ENCODE measurements at regions not wholly inside any gene's neighbourhood (a gene's known extent, or its start where the extent isn't known, plus 50 kb on each side); places are given as distances from the start of the nearest gene placed in this dataset.

DNA sequence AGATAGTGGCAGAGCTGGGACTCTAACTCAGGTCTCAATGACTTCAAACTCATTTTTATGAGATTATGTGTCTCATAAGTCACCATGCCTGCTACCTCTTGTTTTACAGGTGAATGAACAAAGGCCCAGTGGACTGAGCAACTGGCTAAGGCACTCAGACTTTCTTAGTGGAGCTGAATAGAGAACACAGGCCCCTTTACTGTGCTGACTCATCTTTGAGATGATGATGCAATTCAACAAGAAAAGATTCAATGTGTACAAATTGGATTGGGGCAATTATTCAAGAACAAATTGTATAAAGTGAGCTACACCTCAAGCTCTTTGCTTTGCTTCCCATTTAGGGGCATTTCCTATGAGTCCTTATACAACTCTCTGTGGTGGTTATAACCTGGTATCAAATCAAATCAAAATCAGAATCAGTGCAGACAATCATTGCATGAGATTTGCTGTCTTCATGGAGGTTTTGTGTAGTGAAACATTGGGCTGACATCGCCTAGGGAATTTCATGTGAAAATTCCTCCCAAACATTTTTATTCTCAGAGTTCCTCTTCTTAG, 84.3 kb upstream of the PPP2R2B start:
- intact Hi-C loops (cut with micrococcal nuclease), result loop anchor here (10.0 kb wide), 1 partner anchor 412 kb away; no protein-coding TSS in a partner anchor
- TF ChIP-seq, protein P1, sequence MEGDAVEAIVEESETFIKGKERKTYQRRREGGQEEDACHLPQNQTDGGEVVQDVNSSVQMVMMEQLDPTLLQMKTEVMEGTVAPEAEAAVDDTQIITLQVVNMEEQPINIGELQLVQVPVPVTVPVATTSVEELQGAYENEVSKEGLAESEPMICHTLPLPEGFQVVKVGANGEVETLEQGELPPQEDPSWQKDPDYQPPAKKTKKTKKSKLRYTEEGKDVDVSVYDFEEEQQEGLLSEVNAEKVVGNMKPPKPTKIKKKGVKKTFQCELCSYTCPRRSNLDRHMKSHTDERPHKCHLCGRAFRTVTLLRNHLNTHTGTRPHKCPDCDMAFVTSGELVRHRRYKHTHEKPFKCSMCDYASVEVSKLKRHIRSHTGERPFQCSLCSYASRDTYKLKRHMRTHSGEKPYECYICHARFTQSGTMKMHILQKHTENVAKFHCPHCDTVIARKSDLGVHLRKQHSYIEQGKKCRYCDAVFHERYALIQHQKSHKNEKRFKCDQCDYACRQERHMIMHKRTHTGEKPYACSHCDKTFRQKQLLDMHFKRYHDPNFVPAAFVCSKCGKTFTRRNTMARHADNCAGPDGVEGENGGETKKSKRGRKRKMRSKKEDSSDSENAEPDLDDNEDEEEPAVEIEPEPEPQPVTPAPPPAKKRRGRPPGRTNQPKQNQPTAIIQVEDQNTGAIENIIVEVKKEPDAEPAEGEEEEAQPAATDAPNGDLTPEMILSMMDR (conservative IDR thresholded peaks at IDR 0.05; ENCODE audit: low read depth, low read length), result no peak
- TF ChIP-seq EZH2 (IDR thresholded peaks at IDR 0.05; ENCODE audit: low read length, unreplicated experiment) (no peak), EZH2phosphoT487 (IDR thresholded peaks at IDR 0.05; ENCODE audit: borderline replicate concordance, low read length) (no peak)
- Histone ChIP-seq H3K4me2 (ENCODE audit: low read length) (no peak overlapping the region), H3K9ac (ENCODE audit: low read length) (no peak overlapping the region), H3F3A (ENCODE audit: low read length, unreplicated experiment) (no peaks in the 10 kb centered on the region), H3K9me2 (replicated peaks; ENCODE audit: low read length) (no peaks in the 10 kb centered on the region), H3K27me3 (ENCODE audit: low read length) (no peaks in the 10 kb centered on the region), H3K4me3 (ENCODE audit: low read length) (no peak overlapping the region), H3K36me3 (ENCODE audit: low read depth, low read length) (no peaks in the 10 kb centered on the region), H3K27ac (ENCODE audit: low read length) (no peak overlapping the region), H3K79me2 (ENCODE audit: low read length) (no peaks in the 10 kb centered on the region), H3K4me1 (ENCODE audit: insufficient read depth, low read length) (no peaks in the 10 kb centered on the region), H3K9me3 (ENCODE audit: low read length) (no peaks in the 10 kb centered on the region), H2AFZ (ENCODE audit: low read length) (no peak overlapping the region), H4K20me1 (ENCODE audit: low read length) (no peaks in the 10 kb centered on the region)
- DNase-seq, result peak; percentile 46
- ChIA-PET POLR2A (ENCODE audit: unreplicated experiment) (no interaction called here), CTCF (no interaction called here)
- BruUV-seq (replicated peaks), result no TSS peak
- ATAC-seq, result no peak

DNA sequence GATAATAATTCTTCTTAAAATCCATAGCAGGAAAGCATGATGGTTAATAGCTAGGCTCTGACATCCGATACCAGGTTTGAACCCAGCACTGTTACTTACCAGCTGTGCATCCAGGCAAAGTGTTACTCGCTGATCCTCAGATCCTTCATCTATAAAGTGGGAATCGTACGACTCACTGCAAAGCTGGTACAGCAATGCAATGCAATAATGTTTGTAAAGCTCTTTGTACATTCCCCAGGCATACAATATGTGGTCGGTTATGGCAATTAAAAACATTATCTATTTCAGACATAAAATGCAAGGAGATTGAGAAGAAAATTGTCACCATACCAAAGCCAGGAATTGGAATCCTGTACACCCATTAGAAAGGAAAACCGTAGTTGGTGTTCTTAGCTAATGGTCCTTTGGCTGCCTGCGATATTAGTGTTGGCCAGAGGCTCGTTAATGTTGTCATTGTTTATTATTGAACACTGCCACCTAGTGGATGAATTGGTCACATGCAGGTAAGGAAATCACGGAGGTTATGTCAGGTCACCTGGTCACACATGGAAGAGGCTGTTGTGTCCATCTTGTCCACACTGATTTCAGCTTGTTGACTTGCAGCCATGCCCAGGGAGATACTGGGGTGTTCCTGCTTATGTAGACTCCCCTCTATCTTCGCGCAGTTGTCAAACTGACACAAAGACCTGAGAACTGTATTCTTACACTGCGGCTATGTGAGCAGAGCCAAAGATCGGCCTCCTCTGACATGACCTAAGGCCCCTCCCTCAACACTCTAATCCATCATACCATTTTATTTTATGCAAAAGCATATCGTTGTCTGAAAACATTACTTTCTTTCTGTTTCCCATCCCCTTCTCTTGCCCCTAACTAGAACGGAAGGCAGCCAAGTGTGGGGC, 87.5 kb upstream of the PPP2R2B start:
- Histone ChIP-seq H3K9ac (ENCODE audit: low read length) (no peak overlapping the region), H3K4me1 (ENCODE audit: insufficient read depth, low read length) (no peaks in the 10 kb centered on the region), H2AFZ (ENCODE audit: low read length) (no peak overlapping the region), H3K9me3 (ENCODE audit: low read length) (no peaks in the 10 kb centered on the region), H3K79me2 (ENCODE audit: low read length) (no peaks in the 10 kb centered on the region), H3K36me3 (ENCODE audit: low read depth, low read length) (no peaks in the 10 kb centered on the region), H3K27ac (ENCODE audit: low read length) (no peak overlapping the region), H3K9me2 (replicated peaks; ENCODE audit: low read length) (no peaks in the 10 kb centered on the region), H4K20me1 (ENCODE audit: low read length) (no peaks in the 10 kb centered on the region), H3F3A (ENCODE audit: low read length, unreplicated experiment) (no peaks in the 10 kb centered on the region), H3K27me3 (ENCODE audit: low read length) (peaks cover 21% of the 10 kb centered on the region; the same call in 1 of the 2 replicates), H3K4me3 (ENCODE audit: low read length) (no peak overlapping the region), H3K4me2 (ENCODE audit: low read length) (no peak overlapping the region)
- ATAC-seq (peak; percentile 88), DNase-seq (peak; percentile 83)
- ChIA-PET CTCF (interaction anchor here (0.6 to 1.3 kb wide), 4 partner anchors 294 to 432 kb away, joined by 4 to 9 read pairs (median 6); no protein-coding TSS in a partner anchor), POLR2A (ENCODE audit: unreplicated experiment) (no interaction called here)
- no TSS peak for BruUV-seq (replicated peaks)
- intact Hi-C loops (cut with micrococcal nuclease), result loop anchor here (1.0 to 10.0 kb wide), 4 partner anchors 304 to 433 kb away; no protein-coding TSS in a partner anchor
- TF ChIP-seq, protein P1 (conservative IDR thresholded peaks at IDR 0.05; ENCODE audit: low read depth, low read length), result peak; percentile 76
- TF ChIP-seq EZH2phosphoT487 (IDR thresholded peaks at IDR 0.05; ENCODE audit: borderline replicate concordance, low read length) (no peak), EZH2 (IDR thresholded peaks at IDR 0.05; ENCODE audit: low read length, unreplicated experiment) (no peak)

All from PC-3 (cell line).